ENCODE measurements at regions not wholly inside any gene's neighbourhood (a gene's known extent, or its start where the extent isn't known, plus 50 kb on each side); places are given as distances from the start of the nearest gene placed in this dataset.

DNA sequence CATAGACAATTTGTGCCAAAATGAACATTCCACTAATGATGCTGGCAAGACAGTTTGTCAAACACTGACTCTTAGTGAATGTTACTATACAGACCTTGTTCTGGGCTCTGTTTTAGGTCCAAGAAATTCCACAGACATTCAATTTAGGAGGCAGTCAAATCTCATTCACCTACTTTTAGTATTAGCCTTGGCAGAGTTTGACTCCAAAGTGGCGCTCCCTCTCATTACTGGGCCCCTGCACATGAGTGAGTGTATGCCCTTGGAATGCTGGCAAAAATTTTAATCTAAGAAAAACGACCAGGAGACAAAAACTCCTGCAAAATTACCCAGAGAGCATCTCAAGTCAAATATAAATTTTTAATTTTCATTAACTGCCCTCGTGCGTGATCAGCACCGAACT, 94.9 kb upstream of the SLC27A6 start:
- H3K4me1 Mint-ChIP-seq: no peaks in the 10 kb centered on the region

DNA sequence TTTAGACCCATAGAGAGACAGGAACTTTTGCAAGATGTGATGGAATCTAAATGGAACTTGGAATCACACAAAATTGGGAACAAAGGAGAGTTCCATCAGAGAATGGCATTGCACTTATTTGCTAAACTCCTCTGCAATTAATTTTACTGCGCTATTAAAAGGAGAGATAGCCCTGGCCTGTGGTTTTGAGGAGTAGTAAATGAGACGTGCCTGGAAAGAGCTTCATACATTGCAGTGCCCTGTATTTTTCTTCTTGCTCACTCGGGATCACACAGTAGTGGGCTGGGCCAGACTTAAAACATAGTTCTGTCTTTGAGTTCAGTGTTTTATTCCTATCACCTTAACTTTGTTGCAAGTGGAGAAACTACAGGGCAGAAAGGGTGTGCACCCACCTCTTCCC, 94.4 kb upstream of the SLC27A6 start:
- Mint-ChIP-seq H3K9me3 (peaks cover 0 to 11% (median 5%) of the 10 kb centered on the region in 6 donors), H3K4me3 (no peak overlapping the region), H3K4me1 (no peaks in the 10 kb centered on the region), H3K36me3 (no peaks in the 10 kb centered on the region), H3K27ac (no peak overlapping the region), H3K27me3 (ENCODE audit: low read depth in 3 of 3) (peaks cover 0 to 4% (median 1%) of the 10 kb centered on the region in 3 donors)
- DNase-seq: no peak

More for the DNA sequence above, 94.9 kb upstream of the SLC27A6 start:
- Mint-ChIP-seq H3K4me3 (no peak overlapping the region), H3K27me3 (ENCODE audit: low read depth in 3 of 3) (peaks cover 0 to 4% (median under 1%) of the 10 kb centered on the region in 3 donors), H3K27ac (no peak overlapping the region), H3K36me3 (no peaks in the 10 kb centered on the region), H3K9me3 (peaks cover 0 to 7% (median 4%) of the 10 kb centered on the region in 6 donors)
- no peak for DNase-seq

DNA sequence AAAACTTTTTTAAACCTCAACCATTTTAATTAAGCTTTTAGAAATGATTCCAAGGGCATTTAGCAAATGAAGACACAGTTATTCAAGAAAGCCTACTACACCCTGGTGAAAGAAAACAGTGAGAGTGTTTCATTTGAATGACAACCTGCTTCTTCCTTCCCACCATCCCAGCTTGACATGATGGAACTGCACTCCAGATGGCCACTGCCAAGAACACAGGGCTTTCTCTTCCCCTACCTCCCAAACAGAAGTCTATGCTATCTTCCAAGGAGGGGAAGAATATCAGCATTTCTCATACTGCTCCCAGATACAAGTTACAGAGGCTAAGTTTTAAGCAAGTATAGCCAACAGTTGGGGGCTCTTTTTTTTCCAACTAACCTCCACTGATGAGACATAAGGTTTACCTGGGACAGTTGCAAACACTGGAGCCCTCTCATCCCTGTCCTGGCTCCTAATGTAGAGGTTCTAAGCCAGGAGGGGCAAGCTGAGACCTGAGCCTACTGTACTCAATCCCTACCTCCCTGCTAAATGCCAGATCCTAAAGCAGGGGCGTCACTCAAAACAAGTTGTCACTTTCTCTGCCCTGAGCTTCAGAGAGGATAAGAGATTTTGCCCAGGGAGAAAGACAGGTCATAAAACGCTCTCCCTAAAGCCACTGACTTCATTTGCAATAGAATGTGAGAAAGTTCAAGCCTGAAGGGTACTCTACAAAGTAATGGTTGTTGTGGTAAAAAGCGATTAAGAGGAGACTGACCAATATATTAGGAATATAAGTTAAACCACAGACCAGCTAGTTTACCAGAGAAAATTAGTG, 88.5 kb upstream of the SLC27A6 start:
- H3K27me3 Mint-ChIP-seq (ENCODE audit: low read depth in 3 of 3): peaks cover 0 to 1% (median 0%) of the 10 kb centered on the region in 3 donors
- H3K4me3 Mint-ChIP-seq: no peak overlapping the region
- peaks cover 0 to 11% (median 5%) of the 10 kb centered on the region in 6 donors for H3K9me3 Mint-ChIP-seq

DNA sequence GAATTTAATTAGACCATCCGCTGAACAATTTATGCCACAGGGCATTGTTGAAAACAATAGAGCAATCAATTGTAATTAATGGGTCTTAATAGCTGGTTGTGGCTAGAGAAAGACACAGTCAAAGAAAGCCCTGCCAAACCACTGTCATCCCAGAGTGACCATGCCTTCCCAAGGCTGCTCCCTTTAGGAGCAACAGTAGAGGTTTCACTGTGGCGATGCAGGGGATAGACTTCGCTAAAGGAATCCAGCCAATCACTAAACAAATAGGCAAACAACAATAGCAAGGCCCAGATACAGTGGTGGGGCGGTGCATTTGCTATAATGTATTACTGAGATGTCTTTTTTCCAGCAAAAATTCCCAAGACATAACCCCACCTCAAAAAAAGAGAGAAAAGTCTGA, 87.8 kb upstream of the SLC27A6 start:
- Mint-ChIP-seq H3K9me3 (peaks cover 0 to 11% (median 5%) of the 10 kb centered on the region in 6 donors), H3K27me3 (ENCODE audit: low read depth in 3 of 3) (peaks cover 0 to 1% (median 0%) of the 10 kb centered on the region in 3 donors), H3K4me1 (no peaks in the 10 kb centered on the region), H3K27ac (no peak overlapping the region), H3K4me3 (no peak overlapping the region), H3K36me3 (no peaks in the 10 kb centered on the region)
- no peak for DNase-seq

More for the DNA sequence above, 88.5 kb upstream of the SLC27A6 start:
- no peaks in the 10 kb centered on the region for H3K36me3 Mint-ChIP-seq
- DNase-seq: no peak
- H3K4me1 Mint-ChIP-seq: no peaks in the 10 kb centered on the region
- no peak overlapping the region for H3K27ac Mint-ChIP-seq

DNA sequence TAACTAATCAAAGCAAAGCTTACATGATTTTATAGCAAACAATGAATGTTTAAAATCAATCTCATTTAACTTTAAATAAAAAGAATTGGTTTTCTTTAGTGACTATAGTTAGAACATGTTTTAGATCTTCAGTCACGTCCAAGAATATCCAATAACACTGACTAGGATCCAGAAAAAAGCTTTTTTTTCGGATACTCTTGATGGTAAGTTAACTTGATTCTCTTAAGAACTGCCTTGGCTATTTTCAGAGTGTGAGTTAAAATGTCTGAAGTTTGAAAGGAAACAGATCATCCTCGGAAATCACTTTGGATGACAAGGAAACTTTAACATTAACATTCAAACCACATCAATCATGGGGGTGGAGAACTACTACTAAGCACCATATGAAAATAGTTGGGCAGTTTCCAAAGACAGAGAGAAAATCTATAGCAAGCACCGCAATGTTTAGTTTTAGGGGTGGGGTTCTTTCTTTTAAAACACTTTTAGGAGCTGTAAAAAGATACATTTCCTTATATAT, 83.7 kb upstream of the SLC27A6 start:
- H3K4me1 Mint-ChIP-seq: no peaks in the 10 kb centered on the region
- peaks cover 0 to 8% (median 6%) of the 10 kb centered on the region in 6 donors for H3K9me3 Mint-ChIP-seq
- H3K27me3 Mint-ChIP-seq (ENCODE audit: low read depth in 3 of 3): no peaks in the 10 kb centered on the region
- no peak for DNase-seq
- H3K27ac Mint-ChIP-seq: no peak overlapping the region
- H3K4me3 Mint-ChIP-seq: no peak overlapping the region
- H3K36me3 Mint-ChIP-seq: no peaks in the 10 kb centered on the region

DNA sequence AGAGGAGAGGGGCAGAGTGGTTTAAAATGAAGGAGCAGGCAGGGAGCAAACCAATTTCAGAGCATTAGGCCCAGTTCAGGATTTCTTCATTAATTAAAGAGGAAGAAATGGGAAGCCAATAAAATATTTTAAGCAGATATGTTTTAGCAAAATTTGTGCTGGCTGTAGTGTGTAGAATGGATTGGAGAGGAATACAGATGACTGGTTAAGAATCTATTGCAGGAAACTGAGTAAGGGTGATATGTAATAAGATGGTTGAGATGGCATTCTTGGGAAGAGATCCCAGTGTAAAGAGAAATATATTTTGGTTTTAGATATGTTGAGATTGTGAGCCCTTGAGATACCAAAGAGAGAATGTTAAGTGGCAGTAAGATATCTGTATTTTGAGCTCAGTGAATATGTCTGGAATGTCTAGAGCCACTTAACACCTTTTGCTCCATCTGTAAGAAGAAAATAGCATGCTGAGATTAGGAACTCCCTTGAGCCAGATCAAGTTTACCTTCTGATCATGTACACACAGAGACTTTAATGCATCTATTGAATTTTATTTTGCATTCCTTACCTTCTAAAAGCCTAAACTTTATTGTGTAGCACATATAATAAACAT, 79.5 kb upstream of the SLC27A6 start:
- Mint-ChIP-seq H3K27me3 (ENCODE audit: low read depth in 3 of 3) (no peaks in the 10 kb centered on the region), H3K9me3 (peaks cover 0 to 7% (median 5%) of the 10 kb centered on the region in 6 donors), H3K27ac (no peak overlapping the region), H3K4me3 (no peak overlapping the region), H3K4me1 (no peaks in the 10 kb centered on the region), H3K36me3 (no peaks in the 10 kb centered on the region)
- no peak for DNase-seq

DNA sequence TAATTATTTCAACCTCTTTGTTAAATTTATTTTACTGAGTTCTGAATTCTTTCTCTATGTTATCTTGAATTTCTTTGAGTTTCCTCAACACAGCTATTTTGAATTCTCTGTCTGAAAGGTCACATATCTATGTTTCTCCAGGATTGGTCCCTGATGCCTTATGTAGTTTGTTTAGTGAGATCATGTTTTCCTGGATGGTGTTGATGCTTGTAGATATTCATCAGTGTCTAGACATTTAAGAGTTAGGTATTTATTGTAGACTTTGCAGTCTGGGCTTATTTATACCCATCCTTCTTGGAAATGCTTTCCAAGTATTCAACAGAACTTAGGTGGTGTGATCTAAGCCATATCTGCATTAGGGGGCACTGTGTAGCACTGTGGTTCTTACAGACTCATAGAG, 70.2 kb upstream of the SLC27A6 start:
- H3K27me3 Mint-ChIP-seq (ENCODE audit: low read depth in 3 of 3): peaks cover 0 to 2% (median 0%) of the 10 kb centered on the region in 3 donors
- no peak overlapping the region for H3K4me3 Mint-ChIP-seq
- no peak overlapping the region for H3K27ac Mint-ChIP-seq
- H3K4me1 Mint-ChIP-seq: no peaks in the 10 kb centered on the region
- H3K9me3 Mint-ChIP-seq: peaks cover 0 to 17% (median 0%) of the 10 kb centered on the region in 6 donors
- H3K36me3 Mint-ChIP-seq: no peaks in the 10 kb centered on the region
- DNase-seq: no peak

DNA sequence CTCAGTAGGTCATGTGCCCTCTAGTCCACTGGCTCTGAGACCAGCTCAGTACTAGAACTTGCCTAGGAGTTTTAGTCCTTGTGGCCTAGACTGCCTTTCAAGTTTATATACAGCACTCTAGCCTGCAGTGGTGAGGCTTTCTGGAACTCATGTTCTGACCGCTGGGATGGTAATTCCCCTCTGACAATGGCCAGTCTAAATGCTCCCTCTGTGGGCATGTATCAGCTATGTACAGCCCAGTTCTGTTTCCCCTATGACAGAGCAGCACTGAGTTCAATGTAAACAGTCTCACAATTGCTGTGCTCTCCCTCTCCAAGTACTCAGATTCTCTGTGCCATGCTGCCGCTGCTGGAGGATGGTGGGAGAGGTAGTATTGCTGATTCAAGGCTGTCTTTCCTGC, 68.6 kb upstream of the SLC27A6 start:
- H3K36me3 Mint-ChIP-seq: no peaks in the 10 kb centered on the region
- no peaks in the 10 kb centered on the region for H3K4me1 Mint-ChIP-seq
- H3K9me3 Mint-ChIP-seq: peaks cover 0 to 7% (median 0%) of the 10 kb centered on the region in 6 donors
- no peak overlapping the region for H3K27ac Mint-ChIP-seq
- H3K4me3 Mint-ChIP-seq: no peak overlapping the region
- no peak for DNase-seq
- peaks cover 2 to 4% (median 3%) of the 10 kb centered on the region in 3 donors for H3K27me3 Mint-ChIP-seq (ENCODE audit: low read depth in 3 of 3)

DNA sequence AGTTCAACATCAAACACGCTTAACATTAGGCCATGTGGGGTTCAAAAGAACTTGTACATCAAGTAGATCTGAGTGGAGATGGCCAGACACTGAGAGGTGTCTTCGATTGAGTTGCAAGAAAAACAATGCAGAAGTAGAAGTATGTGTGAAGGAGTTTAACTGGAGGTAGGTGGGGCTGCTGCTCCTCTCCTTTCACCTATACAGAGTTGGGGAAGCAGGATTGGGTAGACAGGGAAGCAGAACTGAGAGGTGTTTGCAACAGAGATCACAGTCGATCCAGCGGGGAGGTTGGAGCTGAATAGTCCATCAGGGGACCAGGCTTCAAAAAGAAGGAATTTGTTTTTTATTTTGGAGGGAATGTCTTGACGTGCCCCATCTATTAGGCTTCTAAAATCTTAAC, 61.7 kb upstream of the SLC27A6 start:
- no peak overlapping the region for H3K27ac Mint-ChIP-seq
- H3K4me3 Mint-ChIP-seq: no peak overlapping the region
- DNase-seq: no peak
- H3K36me3 Mint-ChIP-seq: no peaks in the 10 kb centered on the region
- no peaks in the 10 kb centered on the region for H3K4me1 Mint-ChIP-seq
- peaks cover 3 to 5% (median 3%) of the 10 kb centered on the region in 3 donors for H3K27me3 Mint-ChIP-seq (ENCODE audit: low read depth in 3 of 3)
- no peaks in the 10 kb centered on the region for H3K9me3 Mint-ChIP-seq

DNA sequence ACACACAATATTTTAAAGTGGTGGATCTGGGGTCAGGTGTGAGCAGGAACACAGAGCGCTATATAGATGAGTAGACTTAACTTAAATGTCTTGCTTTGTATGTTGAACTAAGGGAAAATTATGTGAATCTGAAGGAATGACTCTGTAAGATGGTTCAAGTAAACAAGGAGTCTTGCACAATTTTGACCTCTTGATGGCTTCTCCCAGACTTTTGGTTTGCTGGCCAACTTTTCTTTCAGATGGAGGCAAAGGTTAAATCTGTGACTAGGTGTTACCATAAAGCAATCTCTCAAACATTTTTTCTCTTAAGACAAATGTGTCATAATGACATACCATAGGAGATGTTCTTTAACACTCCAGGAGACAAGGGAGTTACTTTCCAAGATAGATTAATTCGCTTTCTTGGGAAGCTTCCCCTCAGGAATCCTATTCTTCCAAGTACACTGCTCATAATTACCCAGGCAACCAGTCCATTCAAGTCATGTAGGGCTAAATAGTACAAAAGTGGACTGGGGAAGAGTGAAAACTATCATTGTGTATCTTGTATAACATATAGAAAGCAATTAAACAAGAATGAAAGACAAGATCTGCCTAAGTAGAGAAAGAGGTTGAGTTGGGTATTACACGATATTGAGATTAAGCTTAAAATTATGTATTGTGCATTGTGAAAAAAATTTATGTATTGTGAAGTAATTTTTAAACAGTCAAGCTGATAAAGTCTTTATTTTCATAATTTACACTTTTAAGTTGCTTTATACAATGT, 60.3 kb upstream of the SLC27A6 start:
- DNase-seq: no peak
- Mint-ChIP-seq H3K4me3 (no peak overlapping the region), H3K9me3 (no peaks in the 10 kb centered on the region), H3K27ac (no peak overlapping the region), H3K27me3 (ENCODE audit: low read depth in 3 of 3) (peaks cover 3 to 5% (median 3%) of the 10 kb centered on the region in 3 donors), H3K36me3 (no peaks in the 10 kb centered on the region), H3K4me1 (no peaks in the 10 kb centered on the region)

DNA sequence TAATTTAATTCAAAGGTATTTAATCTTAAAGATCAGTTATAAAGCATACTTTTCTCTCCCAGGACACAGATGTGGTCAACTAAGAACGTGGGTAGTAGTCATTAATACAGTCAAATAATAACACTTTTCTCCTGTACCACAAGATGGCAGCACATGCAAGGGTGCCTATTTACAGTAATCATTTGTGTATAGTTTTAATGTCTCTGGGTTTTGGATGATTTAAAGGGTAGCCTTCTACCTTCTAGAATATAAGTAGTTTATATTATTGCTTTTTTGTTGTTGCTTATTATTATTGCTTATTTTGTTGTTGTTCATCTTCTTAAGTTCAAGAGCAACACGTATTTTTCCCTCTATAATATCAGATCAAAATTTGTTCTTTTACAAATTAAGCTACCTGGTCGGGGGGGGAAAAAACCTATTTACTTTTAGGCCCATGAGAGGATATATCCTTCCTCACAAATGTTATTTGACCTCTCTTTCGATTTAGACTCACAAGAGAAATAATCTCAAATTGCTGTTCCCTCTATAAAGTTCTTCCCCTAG, 59.6 kb upstream of the SLC27A6 start:
- no peak overlapping the region for H3K27ac Mint-ChIP-seq
- H3K36me3 Mint-ChIP-seq: no peaks in the 10 kb centered on the region
- H3K4me3 Mint-ChIP-seq: no peak overlapping the region
- DNase-seq: peak; percentile 1 to 26 (median 12)
- H3K9me3 Mint-ChIP-seq: no peaks in the 10 kb centered on the region
- H3K27me3 Mint-ChIP-seq (ENCODE audit: low read depth in 3 of 3): peaks cover 3 to 5% (median 3%) of the 10 kb centered on the region in 3 donors
- H3K4me1 Mint-ChIP-seq: no peaks in the 10 kb centered on the region

DNA sequence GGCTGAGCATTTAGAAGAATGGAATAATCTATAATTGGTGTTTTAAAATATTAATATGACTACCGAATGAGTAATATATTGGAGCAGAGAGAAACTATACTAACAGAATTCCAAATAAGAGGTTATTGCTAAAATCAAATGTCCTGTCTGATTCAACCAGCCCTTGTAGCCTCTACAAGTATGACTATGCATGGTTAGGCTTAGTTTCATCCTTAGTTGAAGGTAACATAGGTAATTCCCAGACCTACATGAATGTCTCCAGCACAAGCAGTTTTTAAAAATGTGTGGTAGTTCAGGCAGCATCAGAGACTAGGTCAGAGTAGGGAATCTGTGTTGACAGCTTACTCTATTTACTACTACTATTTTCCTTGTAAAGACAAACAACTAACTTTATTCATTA, 51.7 kb upstream of the SLC27A6 start:
- Mint-ChIP-seq H3K4me1 (no peaks in the 10 kb centered on the region), H3K27me3 (ENCODE audit: low read depth in 3 of 3) (no peaks in the 10 kb centered on the region), H3K4me3 (no peak overlapping the region), H3K27ac (no peak overlapping the region), H3K36me3 (no peaks in the 10 kb centered on the region), H3K9me3 (peaks cover 0 to 3% (median 0%) of the 10 kb centered on the region in 6 donors)
- no peak for DNase-seq
